A673 (cell line): ENCODE measurements at regions not wholly inside any gene's neighbourhood (a gene's known extent, or its start where the extent isn't known, plus 50 kb on each side); places are given as distances from the start of the nearest gene placed in this dataset.

ENCODE experiments used
- BruUV-seq: library from RNA; stranded (reverse); fragments of 400-500 nt; replicated peaks from 2 replicates; lab custom pipeline; 2021; lab: Mats Ljungman, UMichigan
- CTCF ChIA-PET: fragments of 300-600 bp; sonication (Branson Sonifier 250); formaldehyde crosslinking; loops from one replicate; lab custom pipeline; 2022; ENCODE audit warnings: antibody characterized with exemption; lab: Charles Lee
- POLR2A ChIA-PET: fragments of 300-600 bp; sonication (Branson Sonifier 250); formaldehyde crosslinking; loops from one replicate; lab custom pipeline; 2022; ENCODE audit warnings: antibody characterized with exemption; ENCODE audit not compliant: low non-redundant PET; lab: Charles Lee
- DNase-seq: peaks from one replicate; pipeline ENCODE4 v3.0.0-alpha.2; 2015; ENCODE audit warnings: low spot score
- H3K27ac ChIP-seq: fragments of 200-600 bp; sonication (generic); 2 replicates; pipeline ENCODE4 v1.5.1; 2016; ENCODE audit warnings: mixed run types, low read depth, mild to moderate bottlenecking, mixed read lengths, antibody characterized with exemption, low read length; ENCODE audit not compliant: poor library complexity, severe bottlenecking
- H3K27me3 ChIP-seq: fragments of 200-600 bp; sonication (generic); replicated peaks from 2 replicates; pipeline ENCODE4 v1.6.1; 2017; ENCODE audit warnings: mixed run types, low read depth, mild to moderate bottlenecking, mixed read lengths, antibody characterized with exemption, low read length; ENCODE audit not compliant: insufficient read depth, poor library complexity
- H3K36me3 ChIP-seq: fragments of 200-600 bp; sonication (generic); 2 replicates; pipeline ENCODE4 v1.6.1; 2016; ENCODE audit warnings: mixed run types, mild to moderate bottlenecking, mixed read lengths, antibody characterized with exemption, low read length; ENCODE audit not compliant: insufficient read depth, poor library complexity, severe bottlenecking
- H3K4me1 ChIP-seq: fragments of 200-600 bp; sonication (generic); 2 replicates; pipeline ENCODE4 v1.6.1; 2017; ENCODE audit warnings: mixed run types, mild to moderate bottlenecking, mixed read lengths, antibody characterized with exemption, low read length; ENCODE audit not compliant: insufficient read depth, poor library complexity, severe bottlenecking
- H3K4me3 ChIP-seq: fragments of 200-600 bp; sonication (generic); 2 replicates; pipeline ENCODE4 v1.5.1; 2016; ENCODE audit warnings: low read depth, mixed run types, mild to moderate bottlenecking, mixed read lengths, low read length; ENCODE audit not compliant: poor library complexity, severe bottlenecking
- H3K9me3 ChIP-seq: fragments of 200-600 bp; sonication (generic); 2 replicates; pipeline ENCODE4 v1.6.1; 2016; ENCODE audit warnings: mixed run types, low read depth, mild to moderate bottlenecking, mixed read lengths, antibody characterized with exemption, low read length; ENCODE audit not compliant: poor library complexity, severe bottlenecking
- EZH2 ChIP-seq: fragments of 200-600 bp; sonication (generic); IDR thresholded peaks from 2 replicates; pipeline ENCODE4 v1.6.1; 2017; ENCODE audit warnings: borderline replicate concordance, low read depth, mild to moderate bottlenecking, mixed read lengths, antibody characterized with exemption, low read length; ENCODE audit not compliant: poor library complexity, severe bottlenecking
- intact Hi-C: fragments of 100-400 bp; cut with micrococcal nuclease; formaldehyde crosslinking; loops from one replicate; pipeline ENCODE4 v1.10.0; 2022; ENCODE audit not compliant: unreplicated experiment
- TF ChIP-seq, protein P1 (sequence below): fragments of 300-800, 200-600 bp; sonication (generic); conservative IDR thresholded peaks from 2 replicates; pipeline ENCODE4 v1.5.1; 2017; ENCODE audit warnings: low read depth, mild to moderate bottlenecking, antibody characterized with exemption, low read length, moderate library complexity, mixed read lengths

DNA sequence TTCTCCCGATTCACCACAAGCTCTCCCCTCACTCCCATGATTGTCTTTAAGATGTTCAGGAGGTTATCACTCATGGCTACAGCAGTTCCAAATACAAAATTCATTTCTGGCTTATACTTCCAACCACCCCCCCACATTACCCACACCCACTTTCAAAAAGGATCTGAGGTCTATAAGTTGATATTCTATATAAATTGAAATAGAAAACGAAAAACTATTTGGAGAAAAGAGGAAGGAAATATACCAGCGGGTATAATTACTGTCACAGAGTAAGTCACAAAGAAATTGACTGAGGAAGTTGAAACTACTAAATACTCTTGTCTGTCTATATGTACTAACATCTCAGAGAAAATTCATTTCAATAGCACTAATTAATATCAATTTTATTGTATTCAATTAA, 112.7 kb upstream of the TNFAIP3 start:
- Histone ChIP-seq H3K9me3 (no peaks in the 10 kb centered on the region), H3K27ac (no peak overlapping the region), H3K36me3 (no peaks in the 10 kb centered on the region), H3K4me3 (no peak overlapping the region), H3K4me1 (no peaks in the 10 kb centered on the region), H3K27me3 (peaks cover 7% of the 10 kb centered on the region)
- intact Hi-C loops = no loop called here
- TF ChIP-seq EZH2 = no peak
- ChIA-PET POLR2A (no interaction called here), CTCF (no interaction called here)
- no TSS peak for BruUV-seq
- no peak for DNase-seq

DNA sequence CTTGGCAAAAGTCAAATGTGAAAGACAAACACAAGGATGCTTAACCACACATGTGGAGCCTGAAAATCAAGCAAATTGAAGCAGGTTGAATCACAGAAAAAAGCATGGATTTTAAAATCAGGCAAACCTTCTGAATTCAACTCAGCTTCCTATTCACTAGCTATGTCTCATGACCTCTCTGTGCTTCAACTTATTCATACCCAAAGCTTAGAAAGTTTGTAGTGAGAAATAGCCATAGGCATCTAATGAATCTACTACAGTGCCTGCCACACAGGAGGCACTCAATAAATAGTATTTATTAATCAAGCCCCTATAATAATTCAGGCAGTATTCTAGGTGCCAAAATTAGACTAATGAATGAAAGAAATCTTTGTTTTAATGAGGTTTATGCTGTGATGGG, 112.2 kb upstream of the TNFAIP3 start:
- H3K27ac ChIP-seq = no peak overlapping the region
- H3K4me1 ChIP-seq = no peaks in the 10 kb centered on the region
- ChIA-PET POLR2A (no interaction called here), CTCF (no interaction called here)
- H3K9me3 ChIP-seq = no peaks in the 10 kb centered on the region
- intact Hi-C loops = no loop called here
- no peak for DNase-seq
- H3K27me3 ChIP-seq = peaks cover 4% of the 10 kb centered on the region
- no peak overlapping the region for H3K4me3 ChIP-seq
- no TSS peak for BruUV-seq
- no peak for TF ChIP-seq EZH2
- TF ChIP-seq, protein P1, sequence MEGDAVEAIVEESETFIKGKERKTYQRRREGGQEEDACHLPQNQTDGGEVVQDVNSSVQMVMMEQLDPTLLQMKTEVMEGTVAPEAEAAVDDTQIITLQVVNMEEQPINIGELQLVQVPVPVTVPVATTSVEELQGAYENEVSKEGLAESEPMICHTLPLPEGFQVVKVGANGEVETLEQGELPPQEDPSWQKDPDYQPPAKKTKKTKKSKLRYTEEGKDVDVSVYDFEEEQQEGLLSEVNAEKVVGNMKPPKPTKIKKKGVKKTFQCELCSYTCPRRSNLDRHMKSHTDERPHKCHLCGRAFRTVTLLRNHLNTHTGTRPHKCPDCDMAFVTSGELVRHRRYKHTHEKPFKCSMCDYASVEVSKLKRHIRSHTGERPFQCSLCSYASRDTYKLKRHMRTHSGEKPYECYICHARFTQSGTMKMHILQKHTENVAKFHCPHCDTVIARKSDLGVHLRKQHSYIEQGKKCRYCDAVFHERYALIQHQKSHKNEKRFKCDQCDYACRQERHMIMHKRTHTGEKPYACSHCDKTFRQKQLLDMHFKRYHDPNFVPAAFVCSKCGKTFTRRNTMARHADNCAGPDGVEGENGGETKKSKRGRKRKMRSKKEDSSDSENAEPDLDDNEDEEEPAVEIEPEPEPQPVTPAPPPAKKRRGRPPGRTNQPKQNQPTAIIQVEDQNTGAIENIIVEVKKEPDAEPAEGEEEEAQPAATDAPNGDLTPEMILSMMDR = no peak
- H3K36me3 ChIP-seq = no peaks in the 10 kb centered on the region

DNA sequence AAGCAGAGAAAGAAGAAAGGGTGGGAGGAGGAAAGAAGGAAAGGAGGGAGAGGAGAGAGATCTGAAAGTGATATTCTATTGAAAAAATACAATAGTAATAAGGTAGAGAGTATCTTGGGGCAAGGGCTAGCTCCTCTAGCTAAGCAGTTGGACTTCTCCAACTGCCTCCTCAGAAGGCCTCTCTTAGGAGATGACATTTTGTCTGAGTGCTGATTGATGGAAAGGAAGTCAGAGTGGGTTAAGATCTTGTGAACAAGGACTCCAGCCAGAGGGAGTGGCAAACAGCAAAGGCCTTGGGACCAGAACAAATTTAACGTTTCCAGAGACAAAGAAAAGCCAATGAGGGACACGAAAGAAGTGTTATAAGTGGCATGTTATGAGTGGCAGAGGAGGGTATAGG, 111.8 kb upstream of the TNFAIP3 start:
- POLR2A ChIA-PET = no interaction called here
- no peaks in the 10 kb centered on the region for H3K9me3 ChIP-seq
- no peak overlapping the region for H3K4me3 ChIP-seq
- CTCF ChIA-PET = no interaction called here
- intact Hi-C loops = no loop called here
- no peaks in the 10 kb centered on the region for H3K4me1 ChIP-seq
- TF ChIP-seq, protein P1 = no peak
- TF ChIP-seq EZH2 = no peak
- H3K27ac ChIP-seq = no peak overlapping the region
- peaks cover 4% of the 10 kb centered on the region for H3K27me3 ChIP-seq
- BruUV-seq = no TSS peak
- no peaks in the 10 kb centered on the region for H3K36me3 ChIP-seq
- no peak for DNase-seq

DNA sequence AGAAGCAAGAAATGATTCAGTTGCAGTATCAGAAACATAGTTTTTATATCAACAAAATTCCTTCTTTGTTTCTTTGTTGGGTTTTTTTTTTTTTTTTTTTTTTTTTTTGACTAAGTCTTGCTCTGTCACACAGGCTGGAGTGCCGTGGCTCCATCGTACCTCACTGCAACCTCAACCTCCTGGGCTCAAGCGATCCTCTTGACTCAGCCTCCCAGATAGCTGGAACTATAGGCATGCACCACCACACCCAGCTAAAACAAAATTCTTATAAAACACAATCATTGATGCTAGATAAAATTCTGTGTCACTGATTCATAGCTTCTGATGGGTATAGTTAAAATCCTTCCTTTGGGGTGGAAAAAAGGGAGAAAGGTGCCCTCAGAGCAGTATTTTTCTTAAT, 110.3 kb upstream of the TNFAIP3 start:
- DNase-seq = no peak
- no TSS peak for BruUV-seq
- TF ChIP-seq, protein P1 = no peak
- no peak for TF ChIP-seq EZH2
- H3K27ac ChIP-seq = no peak overlapping the region
- H3K36me3 ChIP-seq = no peaks in the 10 kb centered on the region
- H3K4me3 ChIP-seq = no peak overlapping the region
- no peaks in the 10 kb centered on the region for H3K9me3 ChIP-seq
- ChIA-PET POLR2A (no interaction called here), CTCF (no interaction called here)
- peaks cover 4% of the 10 kb centered on the region for H3K27me3 ChIP-seq
- intact Hi-C loops = no loop called here
- no peaks in the 10 kb centered on the region for H3K4me1 ChIP-seq
